ENCODE measurements at regions not wholly inside any gene's neighbourhood (a gene's known extent, or its start where the extent isn't known, plus 50 kb on each side); places are given as distances from the start of the nearest gene placed in this dataset.

- no peak for DNase-seq (ENCODE audit: low read depth)
These were observed 331.3 kb downstream of the NDFIP2 start for GRCh38 chr13:79812070-79812850.

GRCh38 chr13:79811170-79811569 lies 330.2 kb downstream of the NDFIP2 start:
- DNase-seq (ENCODE audit: low read depth), result no peak

GRCh38 chr13:79810669-79811068 lies 329.7 kb downstream of the NDFIP2 start:
- no peak for DNase-seq (ENCODE audit: low read depth)

- DNase-seq (ENCODE audit: low read depth), result no peak
These were observed 329.1 kb downstream of the NDFIP2 start for GRCh38 chr13:79810018-79810417.

- no peak for DNase-seq (ENCODE audit: low read depth)
These were observed 327.5 kb downstream of the NDFIP2 start for GRCh38 chr13:79808475-79808874.

- no peak for DNase-seq (ENCODE audit: low read depth)
These were observed 326.6 kb downstream of the NDFIP2 start for GRCh38 chr13:79807554-79807953.

GRCh38 chr13:79806821-79807220 lies 325.9 kb downstream of the NDFIP2 start:
- no peak for DNase-seq (ENCODE audit: low read depth)

GRCh38 chr13:79805317-79805716 lies 324.4 kb downstream of the NDFIP2 start:
- DNase-seq (ENCODE audit: low read depth), result no peak

GRCh38 chr13:79803989-79804388 lies 323.0 kb downstream of the NDFIP2 start:
- no peak for DNase-seq (ENCODE audit: low read depth)

GRCh38 chr13:79803296-79803695 lies 322.3 kb downstream of the NDFIP2 start:
- no peak for DNase-seq (ENCODE audit: low read depth)

- no peak for DNase-seq (ENCODE audit: low read depth)
These were observed 321.6 kb downstream of the NDFIP2 start for GRCh38 chr13:79802389-79803085.

GRCh38 chr13:79799059-79799867 lies 318.3 kb downstream of the NDFIP2 start:
- DNase-seq (ENCODE audit: low read depth), result no peak

- DNase-seq (ENCODE audit: low read depth), result no peak
These were observed 315.2 kb downstream of the NDFIP2 start for GRCh38 chr13:79796136-79796535.

- DNase-seq (ENCODE audit: low read depth), result no peak
These were observed 314.0 kb downstream of the NDFIP2 start for GRCh38 chr13:79794931-79795330.

GRCh38 chr13:79792716-79793115 lies 311.8 kb downstream of the NDFIP2 start:
- DNase-seq (ENCODE audit: low read depth), result no peak

- DNase-seq (ENCODE audit: low read depth), result no peak
These were observed 310.6 kb downstream of the NDFIP2 start for GRCh38 chr13:79791471-79792042.

- DNase-seq (ENCODE audit: low read depth), result no peak
These were observed 305.2 kb downstream of the NDFIP2 start for GRCh38 chr13:79786176-79786575.

- DNase-seq (ENCODE audit: low read depth), result no peak
These were observed 301.7 kb downstream of the NDFIP2 start for GRCh38 chr13:79782541-79783205.

- no peak for DNase-seq (ENCODE audit: low read depth)
These were observed 301.0 kb downstream of the NDFIP2 start for GRCh38 chr13:79781829-79782540.

- DNase-seq (ENCODE audit: low read depth), result no peak
These were observed 299.3 kb downstream of the NDFIP2 start for GRCh38 chr13:79780240-79780639.

GRCh38 chr13:79779761-79780160 lies 298.8 kb downstream of the NDFIP2 start:
- no peak for DNase-seq (ENCODE audit: low read depth)
